Hepatocyte (in vitro differentiated cells): ENCODE measurements at regions not wholly inside any gene's neighbourhood (a gene's known extent, or its start where the extent isn't known, plus 50 kb on each side); places are given as distances from the start of the nearest gene placed in this dataset.

Experiments used
- DNase-seq: peaks from one replicate; pipeline ENCODE4 v3.0.0-alpha.2; 2016; ENCODE audit warnings: low spot score
- H2AFZ ChIP-seq: fragments of 200-600 bp; sonication (generic); 2 replicates; pipeline ENCODE4 v1.6.0; 2016; ENCODE audit warnings: antibody characterized with exemption, mild to moderate bottlenecking
- H3K27ac ChIP-seq: fragments of 200-600 bp; sonication (generic); 2 replicates; pipeline ENCODE4 v1.5.1; 2016; ENCODE audit warnings: mild to moderate bottlenecking
- H3K27me3 ChIP-seq: fragments of 200-600 bp; sonication (generic); 2 replicates; pipeline ENCODE4 v1.6.1; 2016
- H3K36me3 ChIP-seq: fragments of 200-600 bp; sonication (generic); replicated peaks from 2 replicates; pipeline ENCODE4 v1.5.1; 2016; ENCODE audit warnings: low read depth; ENCODE audit not compliant: insufficient read depth
- H3K4me1 ChIP-seq: fragments of 200-600 bp; sonication (generic); 2 replicates; pipeline ENCODE4 v1.5.1; 2016; ENCODE audit warnings: mild to moderate bottlenecking, moderate library complexity; ENCODE audit not compliant: insufficient read depth
- H3K4me2 ChIP-seq: fragments of 200-600 bp; sonication (generic); 2 replicates; pipeline ENCODE4 v1.6.0; 2016
- H3K4me3 ChIP-seq: fragments of 200-600 bp; sonication (generic); 2 replicates; pipeline ENCODE4 v1.5.1; 2016; ENCODE audit warnings: mild to moderate bottlenecking
- H3K79me2 ChIP-seq: fragments of 200-600 bp; sonication (generic); 2 replicates; pipeline ENCODE4 v1.6.0; 2017; ENCODE audit warnings: mild to moderate bottlenecking
- H3K9me2 ChIP-seq: fragments of 200-600 bp; sonication (generic); replicated peaks from 2 replicates; pipeline ENCODE4 v1.6.0; 2017; ENCODE audit warnings: mild to moderate bottlenecking; ENCODE audit not compliant: insufficient read depth
- H3K9me3 ChIP-seq: fragments of 200-600 bp; sonication (generic); 2 replicates; pipeline ENCODE4 v1.5.1; 2016; ENCODE audit warnings: low read depth, mild to moderate bottlenecking
- H4K20me1 ChIP-seq: fragments of 200-600 bp; sonication (generic); 2 replicates; pipeline ENCODE4 v1.6.0; 2016; ENCODE audit warnings: mild to moderate bottlenecking; ENCODE audit not compliant: insufficient read depth, poor library complexity, severe bottlenecking
- EZH2 ChIP-seq: fragments of 200-600 bp; sonication (generic); IDR thresholded peaks from 2 replicates; pipeline ENCODE4 v1.6.1; 2016; ENCODE audit warnings: antibody characterized with exemption, mild to moderate bottlenecking, borderline replicate concordance
- EZH2phosphoT487 ChIP-seq: fragments of 200-600 bp; sonication (generic); IDR thresholded peaks from one replicate; pipeline ENCODE4 v1.6.1; 2018; ENCODE audit warnings: antibody characterized with exemption, mild to moderate bottlenecking, low read depth, moderate library complexity; ENCODE audit not compliant: unreplicated experiment, severe bottlenecking
- WGBS: methylation state at CpG from one replicate; pipeline ENCODE4 v1.1.6; 2016; ENCODE audit warnings: low lambda C conversion rate; ENCODE audit errors: missing lambda C conversion rate; 5-methylcytosine and 5-hydroxymethylcytosine counted together
- TF ChIP-seq, protein P1 (sequence below): fragments of 200-600 bp; sonication (generic); IDR thresholded peaks from 2 replicates; pipeline ENCODE4 v1.5.1; 2016; ENCODE audit warnings: antibody characterized with exemption, mild to moderate bottlenecking; ENCODE audit not compliant: poor library complexity

DNA sequence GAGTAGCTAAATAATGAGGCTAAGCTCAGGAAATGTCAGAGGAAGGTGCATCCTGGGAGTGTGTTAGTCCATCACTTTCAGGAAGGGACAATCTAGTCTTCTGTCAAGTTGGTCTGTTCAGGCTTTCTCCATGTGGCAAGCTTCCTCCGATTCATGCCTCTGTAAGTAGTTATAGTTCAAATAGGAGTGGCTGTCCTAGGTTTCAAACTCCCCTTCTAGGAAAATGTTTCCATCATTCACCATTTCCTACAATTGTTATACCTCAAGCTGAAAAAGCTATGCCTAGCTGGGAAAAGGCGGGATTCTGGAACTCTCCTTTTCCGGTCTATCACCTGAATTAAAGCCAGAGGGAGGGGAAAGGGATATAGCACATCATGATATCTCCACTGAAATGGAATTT lies 287.7 kb upstream of the ZSWIM2 start:
- H3K9me2 ChIP-seq = no peaks in the 10 kb centered on the region
- H3K36me3 ChIP-seq = no peaks in the 10 kb centered on the region
- H3K4me2 ChIP-seq = no peak overlapping the region
- no peaks in the 10 kb centered on the region for H3K79me2 ChIP-seq
- DNase-seq = no peak
- no peaks in the 10 kb centered on the region for H3K4me1 ChIP-seq
- no peak overlapping the region for H3K27ac ChIP-seq
- no peaks in the 10 kb centered on the region for H3K27me3 ChIP-seq
- no peaks in the 10 kb centered on the region for H3K9me3 ChIP-seq
- WGBS = 86% methylated on average over 3 of the region's 3 CpGs
- no peak overlapping the region for H3K4me3 ChIP-seq
- TF ChIP-seq EZH2 (no peak), EZH2phosphoT487 (no peak)
- H2AFZ ChIP-seq = no peak overlapping the region
- no peaks in the 10 kb centered on the region for H4K20me1 ChIP-seq

DNA sequence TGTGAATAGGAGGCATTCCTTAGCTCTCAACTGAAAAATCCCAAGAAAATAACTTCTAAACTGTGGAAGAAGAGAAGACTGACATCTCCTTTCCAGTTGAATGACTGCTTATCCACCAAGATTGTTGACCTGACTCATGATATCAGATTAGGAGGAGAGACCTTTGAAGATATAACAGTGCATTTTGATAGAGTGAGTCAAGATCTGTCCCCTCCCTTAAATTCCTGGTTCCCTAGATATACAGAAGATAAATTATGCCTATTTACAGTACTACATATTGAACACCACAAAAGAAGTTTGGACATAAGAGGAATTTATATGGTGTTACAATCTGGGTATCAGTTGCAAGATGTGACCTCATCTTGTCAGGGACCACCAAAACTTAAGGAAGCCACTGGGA lies 285.3 kb upstream of the ZSWIM2 start:
- Histone ChIP-seq H3K36me3 (no peaks in the 10 kb centered on the region), H3K4me2 (no peak overlapping the region), H2AFZ (no peak overlapping the region), H3K9me2 (no peaks in the 10 kb centered on the region), H3K79me2 (no peaks in the 10 kb centered on the region), H3K4me3 (no peak overlapping the region), H4K20me1 (no peaks in the 10 kb centered on the region), H3K27ac (no peak overlapping the region), H3K27me3 (no peaks in the 10 kb centered on the region), H3K4me1 (no peaks in the 10 kb centered on the region), H3K9me3 (no peaks in the 10 kb centered on the region)
- TF ChIP-seq, protein P1, sequence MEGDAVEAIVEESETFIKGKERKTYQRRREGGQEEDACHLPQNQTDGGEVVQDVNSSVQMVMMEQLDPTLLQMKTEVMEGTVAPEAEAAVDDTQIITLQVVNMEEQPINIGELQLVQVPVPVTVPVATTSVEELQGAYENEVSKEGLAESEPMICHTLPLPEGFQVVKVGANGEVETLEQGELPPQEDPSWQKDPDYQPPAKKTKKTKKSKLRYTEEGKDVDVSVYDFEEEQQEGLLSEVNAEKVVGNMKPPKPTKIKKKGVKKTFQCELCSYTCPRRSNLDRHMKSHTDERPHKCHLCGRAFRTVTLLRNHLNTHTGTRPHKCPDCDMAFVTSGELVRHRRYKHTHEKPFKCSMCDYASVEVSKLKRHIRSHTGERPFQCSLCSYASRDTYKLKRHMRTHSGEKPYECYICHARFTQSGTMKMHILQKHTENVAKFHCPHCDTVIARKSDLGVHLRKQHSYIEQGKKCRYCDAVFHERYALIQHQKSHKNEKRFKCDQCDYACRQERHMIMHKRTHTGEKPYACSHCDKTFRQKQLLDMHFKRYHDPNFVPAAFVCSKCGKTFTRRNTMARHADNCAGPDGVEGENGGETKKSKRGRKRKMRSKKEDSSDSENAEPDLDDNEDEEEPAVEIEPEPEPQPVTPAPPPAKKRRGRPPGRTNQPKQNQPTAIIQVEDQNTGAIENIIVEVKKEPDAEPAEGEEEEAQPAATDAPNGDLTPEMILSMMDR = no peak
- no peak for TF ChIP-seq EZH2
- TF ChIP-seq EZH2phosphoT487 = no peak
- DNase-seq = no peak

DNA sequence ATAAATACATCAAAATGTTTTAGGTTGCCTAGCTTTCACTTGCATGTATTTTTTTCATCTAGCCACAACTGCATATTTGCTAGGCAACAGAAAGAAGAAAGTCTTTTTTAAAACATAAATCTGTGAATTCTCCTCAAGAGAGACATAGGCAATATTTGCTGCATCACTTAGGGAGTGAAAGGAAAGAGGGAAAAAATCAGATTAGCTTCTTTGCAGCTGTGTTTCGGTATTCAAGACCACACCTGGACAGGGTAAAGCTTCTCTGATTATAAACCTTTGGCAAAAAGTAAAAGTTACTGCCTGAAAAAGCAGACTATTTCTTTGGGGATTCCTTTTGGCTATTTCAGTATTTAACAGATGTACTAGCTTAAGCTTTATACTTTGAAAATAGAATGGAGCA lies 280.9 kb upstream of the ZSWIM2 start:
- Histone ChIP-seq H4K20me1 (no peaks in the 10 kb centered on the region), H3K36me3 (no peaks in the 10 kb centered on the region), H3K27me3 (no peaks in the 10 kb centered on the region), H3K27ac (no peak overlapping the region), H3K4me3 (no peak overlapping the region), H3K9me3 (no peaks in the 10 kb centered on the region), H3K4me2 (no peak overlapping the region), H2AFZ (no peak overlapping the region), H3K4me1 (no peaks in the 10 kb centered on the region), H3K9me2 (no peaks in the 10 kb centered on the region), H3K79me2 (no peaks in the 10 kb centered on the region)
- no peak for TF ChIP-seq EZH2phosphoT487
- no peak for TF ChIP-seq EZH2
- TF ChIP-seq, protein P1 = no peak
- DNase-seq = no peak
- 88% methylated on average over 1 of the region's 1 CpG for WGBS

DNA sequence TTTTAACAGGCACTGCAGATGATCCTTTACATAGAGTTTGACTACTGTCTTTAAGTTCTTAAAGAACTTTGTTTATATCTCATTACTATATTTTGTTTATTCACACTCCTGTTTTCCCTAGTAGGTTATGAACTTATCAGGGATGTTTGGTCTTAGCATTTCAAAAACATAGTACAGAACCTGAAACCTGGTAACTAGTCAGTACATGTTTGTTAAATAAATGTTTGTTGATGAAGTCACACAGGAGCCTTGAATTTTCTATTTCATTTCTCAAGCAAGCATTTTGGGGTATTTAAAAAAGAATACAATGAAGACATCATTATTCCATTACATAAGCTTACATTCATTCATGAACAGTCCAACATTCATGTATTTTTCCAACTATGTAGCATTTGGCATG lies 280.3 kb upstream of the ZSWIM2 start:
- no peaks in the 10 kb centered on the region for H3K9me3 ChIP-seq
- no peak overlapping the region for H3K4me2 ChIP-seq
- no peak overlapping the region for H2AFZ ChIP-seq
- H3K36me3 ChIP-seq = no peaks in the 10 kb centered on the region
- no peaks in the 10 kb centered on the region for H3K9me2 ChIP-seq
- no peaks in the 10 kb centered on the region for H3K79me2 ChIP-seq
- no peak for TF ChIP-seq EZH2phosphoT487
- no peak for TF ChIP-seq EZH2
- TF ChIP-seq, protein P1 = no peak
- no peak overlapping the region for H3K27ac ChIP-seq
- no peaks in the 10 kb centered on the region for H3K27me3 ChIP-seq
- H3K4me1 ChIP-seq = no peaks in the 10 kb centered on the region
- no peak for DNase-seq
- H4K20me1 ChIP-seq = no peaks in the 10 kb centered on the region
- H3K4me3 ChIP-seq = no peak overlapping the region
